Lower leg skin (tissue), 4 donors: ENCODE measurements at regions not wholly inside any gene's neighbourhood (a gene's known extent, or its start where the extent isn't known, plus 50 kb on each side); places are given as distances from the start of the nearest gene placed in this dataset.

Experiments used
- DNase-seq, 2 donors: peaks; one replicate each; pipeline ENCODE4 v3.0.0-alpha.2; 2019; ENCODE audit warnings: low spot score in 2 of 2
- H3K4me3 ChIP-seq: fragments of 200-600 bp; sonication (generic); 2 replicates; pipeline ENCODE4 v1.5.1; 2017; ENCODE audit warnings: mild to moderate bottlenecking, low read depth; ENCODE audit not compliant: poor library complexity, severe bottlenecking
- POLR2A ChIP-seq, 2 donors: fragments of 450-650 bp; IDR thresholded peaks; one replicate each; pipeline ENCODE4 v1.6.1; 2016 to 2017; ENCODE audit warnings: antibody characterized with exemption in 2 of 2, mild to moderate bottlenecking in 1 of 2, moderate library complexity in 1 of 2
- WGBS, 2 donors: methylation state at CpG; one replicate each; pipeline ENCODE4 v1.1.5; 2018; 5-methylcytosine and 5-hydroxymethylcytosine counted together
- intact Hi-C: fragments of 100-400 bp; cut with DNase I; formaldehyde crosslinking; loops from one replicate; pipeline ENCODE4 v1.15.0; 2023; ENCODE audit warnings: low total_unique reads
- TF ChIP-seq, protein P1 (sequence below), 3 donors: fragments of 450-650 bp; IDR thresholded peaks; one replicate each; pipeline ENCODE4 v1.5.1; 2016; ENCODE audit warnings: antibody characterized with exemption in 3 of 3, mild to moderate bottlenecking in 3 of 3, moderate library complexity in 2 of 3

DNA sequence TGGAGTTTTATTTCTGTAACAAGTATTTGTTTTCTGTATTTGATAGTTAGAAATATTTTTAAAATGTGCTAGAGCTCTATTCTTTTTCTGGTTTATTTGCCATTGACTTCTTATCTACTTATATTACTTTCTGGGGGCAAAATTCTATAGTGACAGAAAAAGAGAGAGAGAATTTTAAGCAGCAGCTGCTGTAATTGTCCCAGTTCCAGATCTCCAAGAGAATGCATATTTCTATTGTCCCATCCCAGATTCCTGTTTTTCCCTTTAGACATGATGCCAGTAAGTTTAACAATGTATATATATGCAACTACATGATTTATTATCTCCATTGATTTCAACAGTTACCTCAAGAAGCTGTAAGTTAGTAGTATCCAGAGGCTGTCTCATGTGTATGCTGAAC lies 541.7 kb upstream of the ZNF385D start:
- DNase-seq: no peak
- no peak overlapping the region for H3K4me3 ChIP-seq
- intact Hi-C loops: no loop called here
- TF ChIP-seq, protein P1, sequence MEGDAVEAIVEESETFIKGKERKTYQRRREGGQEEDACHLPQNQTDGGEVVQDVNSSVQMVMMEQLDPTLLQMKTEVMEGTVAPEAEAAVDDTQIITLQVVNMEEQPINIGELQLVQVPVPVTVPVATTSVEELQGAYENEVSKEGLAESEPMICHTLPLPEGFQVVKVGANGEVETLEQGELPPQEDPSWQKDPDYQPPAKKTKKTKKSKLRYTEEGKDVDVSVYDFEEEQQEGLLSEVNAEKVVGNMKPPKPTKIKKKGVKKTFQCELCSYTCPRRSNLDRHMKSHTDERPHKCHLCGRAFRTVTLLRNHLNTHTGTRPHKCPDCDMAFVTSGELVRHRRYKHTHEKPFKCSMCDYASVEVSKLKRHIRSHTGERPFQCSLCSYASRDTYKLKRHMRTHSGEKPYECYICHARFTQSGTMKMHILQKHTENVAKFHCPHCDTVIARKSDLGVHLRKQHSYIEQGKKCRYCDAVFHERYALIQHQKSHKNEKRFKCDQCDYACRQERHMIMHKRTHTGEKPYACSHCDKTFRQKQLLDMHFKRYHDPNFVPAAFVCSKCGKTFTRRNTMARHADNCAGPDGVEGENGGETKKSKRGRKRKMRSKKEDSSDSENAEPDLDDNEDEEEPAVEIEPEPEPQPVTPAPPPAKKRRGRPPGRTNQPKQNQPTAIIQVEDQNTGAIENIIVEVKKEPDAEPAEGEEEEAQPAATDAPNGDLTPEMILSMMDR (IDR thresholded peaks at IDR 0.05): no peak
- no peak for TF ChIP-seq POLR2A (IDR thresholded peaks at IDR 0.05)

- no peak for TF ChIP-seq POLR2A (IDR thresholded peaks at IDR 0.05)
- TF ChIP-seq, protein P1 (IDR thresholded peaks at IDR 0.05): no peak
- DNase-seq: no peak
- intact Hi-C loops: no loop called here
- no peak overlapping the region for H3K4me3 ChIP-seq
These were observed 545.6 kb upstream of the ZNF385D start for GRCh38 chr3:22296601-22297000.

DNA sequence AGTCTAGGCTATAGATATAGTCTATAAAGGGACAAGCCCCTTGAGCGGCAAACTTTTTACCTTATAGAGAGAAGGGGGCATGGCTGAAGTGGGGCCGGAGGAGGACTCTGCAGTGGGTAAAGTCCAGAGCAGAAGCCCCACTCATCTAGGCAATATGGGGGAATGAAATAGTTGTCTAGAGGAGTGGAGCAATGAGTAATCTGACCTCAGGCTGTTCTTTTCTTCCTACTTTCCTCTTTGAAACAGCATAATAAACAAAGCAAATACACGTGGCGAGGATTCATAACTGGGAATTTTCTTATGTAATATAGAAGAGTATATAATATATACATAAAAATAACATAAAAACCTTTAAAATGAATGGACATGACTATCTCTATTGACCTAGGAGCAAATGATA lies 546.4 kb upstream of the ZNF385D start:
- no peak overlapping the region for H3K4me3 ChIP-seq
- TF ChIP-seq, protein P1 (IDR thresholded peaks at IDR 0.05): no peak
- TF ChIP-seq POLR2A (IDR thresholded peaks at IDR 0.05): no peak
- no peak for DNase-seq
- WGBS, 2 donors: 81 to 86% methylated on average over 4 of the region's 4 CpGs
- intact Hi-C loops: no loop called here

DNA sequence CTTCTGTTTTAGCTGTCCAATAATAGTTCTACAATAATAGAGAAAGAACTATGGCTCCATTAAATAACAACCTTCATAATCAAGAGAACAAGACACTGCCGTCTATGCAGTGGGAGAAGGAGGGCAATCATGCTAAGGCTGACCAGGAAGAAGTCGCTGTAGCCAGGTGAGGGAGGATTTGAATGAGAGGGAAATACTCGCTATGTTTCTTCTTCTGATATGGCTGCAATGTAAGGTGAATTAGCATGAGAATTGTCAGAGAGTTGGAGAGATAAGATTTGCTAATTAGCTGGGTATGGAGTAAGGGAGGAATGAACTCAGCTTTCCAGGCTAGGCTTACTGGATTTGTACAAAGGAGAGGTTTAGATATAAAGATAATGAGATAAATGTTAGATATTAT lies 555.4 kb upstream of the ZNF385D start:
- WGBS, 2 donors: 47 to 64% methylated on average over 3 of the region's 3 CpGs
- TF ChIP-seq POLR2A (IDR thresholded peaks at IDR 0.05): no peak
- TF ChIP-seq, protein P1 (IDR thresholded peaks at IDR 0.05): no peak
- intact Hi-C loops: no loop called here
- no peak for DNase-seq
- no peak overlapping the region for H3K4me3 ChIP-seq

- DNase-seq: no peak
- intact Hi-C loops: no loop called here
- 21 to 24% methylated on average over 1 of the region's 1 CpG for WGBS, 2 donors
- no peak overlapping the region for H3K4me3 ChIP-seq
- TF ChIP-seq POLR2A (IDR thresholded peaks at IDR 0.05): no peak
- TF ChIP-seq, protein P1 (IDR thresholded peaks at IDR 0.05): no peak
These were observed 557.9 kb upstream of the ZNF385D start for GRCh38 chr3:22308871-22309270.

DNA sequence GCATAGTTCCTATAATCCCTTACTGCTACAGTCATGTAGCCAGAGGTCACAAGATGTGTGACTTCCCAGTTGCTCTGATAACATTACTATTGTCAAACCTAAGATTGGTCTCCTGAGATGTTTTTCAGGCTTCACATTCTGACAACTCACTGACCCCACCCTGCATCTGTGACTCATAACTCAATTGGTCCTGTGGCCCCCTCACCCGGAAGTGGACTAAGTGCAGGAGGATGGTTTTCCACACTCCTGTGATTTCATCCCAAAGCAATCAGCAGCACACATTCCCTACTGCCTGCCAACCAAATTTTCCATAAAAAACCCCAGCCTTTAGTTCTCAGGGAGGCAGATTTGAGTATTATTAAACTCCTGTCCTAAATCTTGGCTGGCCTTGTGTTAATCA lies 564.9 kb upstream of the ZNF385D start:
- TF ChIP-seq POLR2A (IDR thresholded peaks at IDR 0.05): no peak
- TF ChIP-seq, protein P1 (IDR thresholded peaks at IDR 0.05): no peak
- H3K4me3 ChIP-seq: no peak overlapping the region
- intact Hi-C loops: no loop called here
- WGBS, 2 donors: 46 to 62% methylated on average over 1 of the region's 1 CpG
- DNase-seq: no peak
